ENCODE measurements at regions not wholly inside any gene's neighbourhood (a gene's known extent, or its start where the extent isn't known, plus 50 kb on each side); places are given as distances from the start of the nearest gene placed in this dataset.
A peak's percentile ranks its signal among the peaks of the same experiment; 100 is the strongest.

DNA sequence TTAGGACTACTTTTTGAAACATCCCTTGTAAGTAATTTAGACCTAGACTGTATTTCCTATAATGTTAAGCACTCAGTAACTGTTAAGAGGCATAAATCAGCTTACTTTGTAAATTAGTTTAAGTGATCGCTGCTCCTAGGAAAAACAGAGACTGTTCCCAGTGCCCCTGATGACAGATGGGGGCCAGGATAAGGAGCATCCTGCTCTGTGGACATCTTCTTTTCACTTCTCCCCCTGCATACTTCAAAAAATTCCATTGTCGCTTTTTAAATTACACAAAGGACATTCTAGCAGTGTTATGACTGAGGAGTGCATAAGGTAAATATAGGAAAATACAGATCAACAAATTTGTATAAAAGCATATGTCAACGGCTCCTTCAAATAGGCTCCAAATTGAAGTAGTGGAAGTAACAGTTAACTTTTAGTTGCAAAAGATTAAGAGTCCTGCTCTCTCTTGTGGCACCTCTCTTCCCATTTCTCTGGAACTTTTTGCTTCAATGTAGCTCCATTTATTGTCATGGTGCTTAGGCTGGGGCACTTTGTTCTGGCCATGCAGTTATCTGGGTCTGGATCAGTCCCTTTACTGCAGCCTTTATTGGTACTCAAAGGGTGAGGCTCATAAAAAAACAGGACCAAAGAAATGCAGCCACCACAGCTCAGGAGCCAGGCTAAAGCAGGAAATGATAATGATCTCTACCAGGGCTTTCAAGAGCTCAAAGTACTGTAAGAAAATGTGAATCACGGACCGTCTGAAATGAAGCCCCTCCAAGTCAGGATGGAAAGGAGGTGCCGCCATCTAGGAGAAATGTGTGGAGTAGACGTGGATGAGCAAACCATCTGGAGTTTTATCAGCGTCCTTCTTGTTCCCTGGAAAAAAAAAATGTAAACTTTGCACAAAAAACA, 162.1 kb upstream of the ZNF516 start:
- Histone ChIP-seq H3K27ac (ENCODE audit: low read depth, low read length) (no peak overlapping the region), H3K4me2 (ENCODE audit: low read length) (no peak overlapping the region), H3K79me1 (ENCODE audit: low read length) (no peaks in the 10 kb centered on the region), H3K4me3 (ENCODE audit: low read length) (no peak overlapping the region), H3K27me3 (ENCODE audit: insufficient read depth, low read length, poor library complexity) (no peaks in the 10 kb centered on the region), H2BK15ac (replicated peaks; ENCODE audit: low read depth) (no peak overlapping the region), H3K56ac (ENCODE audit: low read length) (no peak overlapping the region), H3K23ac (ENCODE audit: low read length) (no peak overlapping the region), H4K5ac (ENCODE audit: low read length) (no peak overlapping the region), H2BK5ac (ENCODE audit: low read length) (no peak overlapping the region), H3K36me3 (ENCODE audit: control insufficient read depth, insufficient read depth, low read length) (no peaks in the 10 kb centered on the region), H2AK5ac (ENCODE audit: low read length) (no peak overlapping the region), H3K4me1 (ENCODE audit: control insufficient read depth, low read depth, low read length) (no peaks in the 10 kb centered on the region), H2BK120ac (ENCODE audit: low read depth, low read length) (no peak overlapping the region), H4K8ac (ENCODE audit: low read depth, low read length) (no peak overlapping the region), H3K4ac (ENCODE audit: low read depth, low read length) (no peak overlapping the region), H3K9ac (ENCODE audit: low read length) (no peak overlapping the region), H3K79me2 (ENCODE audit: control insufficient read depth, insufficient read depth, low read length) (no peaks in the 10 kb centered on the region), H3K18ac (ENCODE audit: low read length) (no peak overlapping the region)
- peak; percentile 68 for DNase-seq
- no CpG with 5 or more reads among the region's 8 CpGs for WGBS (ENCODE audit: extremely low coverage, insufficient coverage, low lambda C conversion rate)

DNA sequence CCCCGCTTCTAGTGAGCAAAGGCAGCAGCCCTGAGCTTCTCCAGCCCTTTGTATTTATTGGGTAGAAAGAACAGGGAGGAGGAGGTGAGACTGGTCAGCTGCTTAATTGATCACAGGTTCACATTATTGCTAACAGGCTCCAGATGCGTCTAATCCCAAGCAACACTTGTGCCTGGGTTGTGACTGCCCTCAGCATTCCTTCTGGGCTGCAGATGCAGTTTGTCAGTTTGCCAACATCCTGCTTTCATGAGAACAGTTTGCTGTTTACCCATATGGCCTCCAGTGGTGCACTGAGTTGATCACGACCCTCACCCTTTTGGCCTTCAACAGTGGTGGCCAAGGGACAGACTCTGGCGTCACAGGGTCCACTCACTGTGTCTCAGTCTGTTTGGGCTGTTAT, 159.5 kb upstream of the ZNF516 start:
- H3K27ac ChIP-seq (ENCODE audit: low read depth, low read length) = no peak overlapping the region
- H3K18ac ChIP-seq (ENCODE audit: low read length) = no peak overlapping the region
- no CpG with 5 or more reads among the region's 4 CpGs for WGBS (ENCODE audit: extremely low coverage, insufficient coverage, low lambda C conversion rate)

DNA sequence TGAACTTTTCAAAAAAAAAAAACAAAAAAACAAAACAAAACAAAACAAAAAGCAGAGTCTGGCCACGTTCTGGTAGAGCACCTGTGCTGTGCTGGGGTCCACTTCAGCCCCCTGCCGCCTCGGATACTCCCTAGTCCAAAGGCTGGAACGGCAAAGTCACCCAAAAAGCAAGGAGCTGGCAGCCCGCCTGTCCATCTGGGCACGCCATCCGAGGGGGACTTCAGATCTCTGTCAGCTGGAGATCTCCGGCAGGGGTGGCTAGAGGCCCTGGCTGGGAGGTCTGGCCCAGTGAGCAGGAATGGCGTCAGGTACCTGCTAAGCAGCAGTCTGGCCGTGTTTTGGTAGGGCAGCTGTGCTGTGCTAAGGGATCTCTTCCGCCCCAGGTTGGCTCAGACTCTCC, 152.3 kb upstream of the ZNF516 start:
- H3K9ac ChIP-seq (ENCODE audit: low read length) = no peak overlapping the region
- H3K79me2 ChIP-seq (ENCODE audit: control insufficient read depth, insufficient read depth, low read length) = no peaks in the 10 kb centered on the region
- no peak for DNase-seq
- H3K4me2 ChIP-seq (ENCODE audit: low read length) = no peak overlapping the region
- no peak overlapping the region for H4K5ac ChIP-seq (ENCODE audit: low read length)
- H3K36me3 ChIP-seq (ENCODE audit: control insufficient read depth, insufficient read depth, low read length) = no peaks in the 10 kb centered on the region
- no peak overlapping the region for H3K27ac ChIP-seq (ENCODE audit: low read depth, low read length)
- no CpG with 5 or more reads among the region's 11 CpGs for WGBS (ENCODE audit: extremely low coverage, insufficient coverage, low lambda C conversion rate)
- H4K8ac ChIP-seq (ENCODE audit: low read depth, low read length) = no peak overlapping the region
- no peak overlapping the region for H3K4me3 ChIP-seq (ENCODE audit: low read length)
- H3K56ac ChIP-seq (ENCODE audit: low read length) = no peak overlapping the region
- H2BK15ac ChIP-seq (replicated peaks; ENCODE audit: low read depth) = no peak overlapping the region
- no peak overlapping the region for H2AK5ac ChIP-seq (ENCODE audit: low read length)
- no peak overlapping the region for H3K18ac ChIP-seq (ENCODE audit: low read length)
- no peak overlapping the region for H2BK5ac ChIP-seq (ENCODE audit: low read length)
- no peak overlapping the region for H2BK120ac ChIP-seq (ENCODE audit: low read depth, low read length)
- no peaks in the 10 kb centered on the region for H3K4me1 ChIP-seq (ENCODE audit: control insufficient read depth, low read depth, low read length)
- H3K79me1 ChIP-seq (ENCODE audit: low read length) = no peaks in the 10 kb centered on the region
- H3K4ac ChIP-seq (ENCODE audit: low read depth, low read length) = no peak overlapping the region
- H3K27me3 ChIP-seq (ENCODE audit: insufficient read depth, low read length, poor library complexity) = no peaks in the 10 kb centered on the region
- H3K23ac ChIP-seq (ENCODE audit: low read length) = no peak overlapping the region

More for the DNA sequence above, 159.5 kb upstream of the ZNF516 start:
- Histone ChIP-seq H3K9ac (ENCODE audit: low read length) (no peak overlapping the region), H4K5ac (ENCODE audit: low read length) (no peak overlapping the region), H3K36me3 (ENCODE audit: control insufficient read depth, insufficient read depth, low read length) (no peaks in the 10 kb centered on the region), H2BK120ac (ENCODE audit: low read depth, low read length) (no peak overlapping the region), H2AK5ac (ENCODE audit: low read length) (no peak overlapping the region), H3K79me1 (ENCODE audit: low read length) (no peaks in the 10 kb centered on the region), H3K79me2 (ENCODE audit: control insufficient read depth, insufficient read depth, low read length) (no peaks in the 10 kb centered on the region), H3K4me2 (ENCODE audit: low read length) (no peak overlapping the region), H2BK15ac (replicated peaks; ENCODE audit: low read depth) (no peak overlapping the region), H3K27me3 (ENCODE audit: insufficient read depth, low read length, poor library complexity) (no peaks in the 10 kb centered on the region), H3K56ac (ENCODE audit: low read length) (no peak overlapping the region), H2BK5ac (ENCODE audit: low read length) (no peak overlapping the region), H3K4me3 (ENCODE audit: low read length) (no peak overlapping the region), H3K23ac (ENCODE audit: low read length) (no peak overlapping the region), H4K8ac (ENCODE audit: low read depth, low read length) (no peak overlapping the region), H3K4ac (ENCODE audit: low read depth, low read length) (no peak overlapping the region), H3K4me1 (ENCODE audit: control insufficient read depth, low read depth, low read length) (no peaks in the 10 kb centered on the region)
- no peak for DNase-seq

DNA sequence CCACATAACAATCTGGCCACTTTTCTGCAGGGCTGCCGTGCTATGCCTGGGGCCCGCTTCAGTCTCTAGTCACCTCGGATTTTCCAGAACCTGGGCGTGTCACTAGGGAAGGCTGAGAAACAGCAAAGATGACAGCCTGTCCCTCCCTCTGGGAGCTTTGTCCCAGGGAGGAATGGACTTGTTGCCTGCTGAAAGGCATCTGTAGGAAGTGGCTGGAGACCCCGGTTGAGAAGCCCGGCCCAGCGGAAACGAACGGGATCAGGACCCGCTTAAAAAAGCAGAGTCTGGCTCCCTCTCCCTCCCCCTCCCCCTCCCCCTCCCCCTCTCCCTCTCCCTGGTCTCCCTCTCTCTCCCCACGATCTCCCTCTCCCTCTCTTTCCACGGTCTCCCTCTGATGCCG, 149.5 kb upstream of the ZNF516 start:
- Histone ChIP-seq H3K27ac (ENCODE audit: low read depth, low read length) (no peak overlapping the region), H4K8ac (ENCODE audit: low read depth, low read length) (no peak overlapping the region), H3K18ac (ENCODE audit: low read length) (no peak overlapping the region)

DNA sequence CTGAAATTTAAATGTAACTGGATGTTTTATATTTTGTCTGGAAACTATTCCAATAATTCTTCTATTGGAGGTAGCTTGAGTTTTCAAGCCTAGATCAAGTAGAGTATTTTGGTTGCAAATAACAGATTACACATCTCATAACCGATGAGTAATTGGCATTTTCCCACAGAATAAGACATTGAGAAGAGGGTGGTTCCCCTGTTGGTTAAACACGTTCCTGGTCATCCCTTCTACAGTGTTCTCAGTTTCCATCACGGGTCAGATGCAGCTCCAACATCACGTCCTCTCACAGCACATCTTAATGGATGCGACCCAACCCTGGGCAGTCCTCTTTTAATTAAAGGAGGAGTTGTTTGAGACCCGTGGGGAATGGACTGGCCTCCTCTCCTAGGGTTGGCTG, 149.0 kb upstream of the ZNF516 start:
- H3K23ac ChIP-seq (ENCODE audit: low read length) = no peak overlapping the region
- no peak overlapping the region for H2BK15ac ChIP-seq (replicated peaks; ENCODE audit: low read depth)
- H3K27ac ChIP-seq (ENCODE audit: low read depth, low read length) = no peak overlapping the region
- DNase-seq = no peak
- H3K4ac ChIP-seq (ENCODE audit: low read depth, low read length) = no peak overlapping the region
- no peak overlapping the region for H3K4me2 ChIP-seq (ENCODE audit: low read length)
- H3K56ac ChIP-seq (ENCODE audit: low read length) = no peak overlapping the region
- no peak overlapping the region for H4K8ac ChIP-seq (ENCODE audit: low read depth, low read length)
- no peak overlapping the region for H3K9ac ChIP-seq (ENCODE audit: low read length)
- no peak overlapping the region for H3K4me3 ChIP-seq (ENCODE audit: low read length)
- no peak overlapping the region for H2AK5ac ChIP-seq (ENCODE audit: low read length)
- no CpG with 5 or more reads among the region's 6 CpGs for WGBS (ENCODE audit: extremely low coverage, insufficient coverage, low lambda C conversion rate)
- no peaks in the 10 kb centered on the region for H3K27me3 ChIP-seq (ENCODE audit: insufficient read depth, low read length, poor library complexity)
- H3K79me2 ChIP-seq (ENCODE audit: control insufficient read depth, insufficient read depth, low read length) = no peaks in the 10 kb centered on the region
- H3K4me1 ChIP-seq (ENCODE audit: control insufficient read depth, low read depth, low read length) = no peaks in the 10 kb centered on the region
- no peak overlapping the region for H2BK5ac ChIP-seq (ENCODE audit: low read length)
- no peaks in the 10 kb centered on the region for H3K79me1 ChIP-seq (ENCODE audit: low read length)
- H3K36me3 ChIP-seq (ENCODE audit: control insufficient read depth, insufficient read depth, low read length) = no peaks in the 10 kb centered on the region
- no peak overlapping the region for H4K5ac ChIP-seq (ENCODE audit: low read length)
- H2BK120ac ChIP-seq (ENCODE audit: low read depth, low read length) = no peak overlapping the region
- no peak overlapping the region for H3K18ac ChIP-seq (ENCODE audit: low read length)

More for the DNA sequence above, 149.5 kb upstream of the ZNF516 start:
- Histone ChIP-seq H3K27me3 (ENCODE audit: insufficient read depth, low read length, poor library complexity) (no peaks in the 10 kb centered on the region), H3K4me1 (ENCODE audit: control insufficient read depth, low read depth, low read length) (no peaks in the 10 kb centered on the region), H3K36me3 (ENCODE audit: control insufficient read depth, insufficient read depth, low read length) (no peaks in the 10 kb centered on the region), H4K5ac (ENCODE audit: low read length) (no peak overlapping the region), H2BK15ac (replicated peaks; ENCODE audit: low read depth) (no peak overlapping the region), H3K79me1 (ENCODE audit: low read length) (no peaks in the 10 kb centered on the region), H3K4me3 (ENCODE audit: low read length) (no peak overlapping the region), H3K79me2 (ENCODE audit: control insufficient read depth, insufficient read depth, low read length) (no peaks in the 10 kb centered on the region), H3K4ac (ENCODE audit: low read depth, low read length) (no peak overlapping the region), H3K4me2 (ENCODE audit: low read length) (no peak overlapping the region), H3K56ac (ENCODE audit: low read length) (no peak overlapping the region), H2BK5ac (ENCODE audit: low read length) (no peak overlapping the region), H3K23ac (ENCODE audit: low read length) (no peak overlapping the region), H2BK120ac (ENCODE audit: low read depth, low read length) (no peak overlapping the region), H3K9ac (ENCODE audit: low read length) (no peak overlapping the region), H2AK5ac (ENCODE audit: low read length) (no peak overlapping the region)
- no peak for DNase-seq
- no CpG with 5 or more reads among the region's 13 CpGs for WGBS (ENCODE audit: extremely low coverage, insufficient coverage, low lambda C conversion rate)

DNA sequence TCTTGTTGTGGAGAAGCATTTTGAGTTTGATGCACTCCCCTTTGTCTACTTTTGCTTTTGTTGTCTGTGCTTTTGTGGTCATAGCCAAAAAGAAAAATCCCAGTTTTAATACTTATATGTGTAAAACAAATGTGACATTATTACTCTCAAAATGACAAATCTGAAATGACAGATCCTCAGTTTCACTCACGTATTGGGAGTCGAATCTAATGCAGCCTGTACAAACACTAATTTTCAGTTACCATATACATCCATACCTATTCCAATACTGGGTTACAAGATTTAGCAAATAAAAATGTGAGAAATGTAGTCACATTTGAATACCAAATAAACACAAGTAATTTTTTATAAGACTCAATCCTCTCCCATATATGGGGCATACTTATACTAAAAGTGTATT, 148.2 kb upstream of the ZNF516 start:
- no peak overlapping the region for H3K4me3 ChIP-seq (ENCODE audit: low read length)
- WGBS (ENCODE audit: extremely low coverage, insufficient coverage, low lambda C conversion rate) = no CpG with 5 or more reads among the region's 2 CpGs
- H3K36me3 ChIP-seq (ENCODE audit: control insufficient read depth, insufficient read depth, low read length) = no peaks in the 10 kb centered on the region
- H3K27ac ChIP-seq (ENCODE audit: low read depth, low read length) = no peak overlapping the region
- H3K9ac ChIP-seq (ENCODE audit: low read length) = no peak overlapping the region
- H3K56ac ChIP-seq (ENCODE audit: low read length) = no peak overlapping the region
- H4K8ac ChIP-seq (ENCODE audit: low read depth, low read length) = no peak overlapping the region
- no peak overlapping the region for H3K18ac ChIP-seq (ENCODE audit: low read length)
- H2BK5ac ChIP-seq (ENCODE audit: low read length) = no peak overlapping the region
- no peak overlapping the region for H3K4me2 ChIP-seq (ENCODE audit: low read length)
- no peaks in the 10 kb centered on the region for H3K4me1 ChIP-seq (ENCODE audit: control insufficient read depth, low read depth, low read length)
- H2BK15ac ChIP-seq (replicated peaks; ENCODE audit: low read depth) = no peak overlapping the region
- H3K79me2 ChIP-seq (ENCODE audit: control insufficient read depth, insufficient read depth, low read length) = no peaks in the 10 kb centered on the region
- no peak overlapping the region for H2AK5ac ChIP-seq (ENCODE audit: low read length)
- no peak overlapping the region for H2BK120ac ChIP-seq (ENCODE audit: low read depth, low read length)
- H4K5ac ChIP-seq (ENCODE audit: low read length) = no peak overlapping the region
- H3K79me1 ChIP-seq (ENCODE audit: low read length) = no peaks in the 10 kb centered on the region
- H3K4ac ChIP-seq (ENCODE audit: low read depth, low read length) = no peak overlapping the region
- H3K27me3 ChIP-seq (ENCODE audit: insufficient read depth, low read length, poor library complexity) = no peaks in the 10 kb centered on the region
- no peak for DNase-seq
- no peak overlapping the region for H3K23ac ChIP-seq (ENCODE audit: low read length)
